GM19395 (cell line): ENCODE measurements at regions not wholly inside any gene's neighbourhood (a gene's known extent, or its start where the extent isn't known, plus 50 kb on each side); places are given as distances from the start of the nearest gene placed in this dataset.

Experiments
- ATAC-seq: cut with Tn5 transposase; IDR thresholded peaks from one replicate; pipeline ENCODE4 v1.9.1; 2021; ENCODE audit warnings: mild to moderate bottlenecking, moderate library complexity; ENCODE audit not compliant: unreplicated experiment

DNA sequence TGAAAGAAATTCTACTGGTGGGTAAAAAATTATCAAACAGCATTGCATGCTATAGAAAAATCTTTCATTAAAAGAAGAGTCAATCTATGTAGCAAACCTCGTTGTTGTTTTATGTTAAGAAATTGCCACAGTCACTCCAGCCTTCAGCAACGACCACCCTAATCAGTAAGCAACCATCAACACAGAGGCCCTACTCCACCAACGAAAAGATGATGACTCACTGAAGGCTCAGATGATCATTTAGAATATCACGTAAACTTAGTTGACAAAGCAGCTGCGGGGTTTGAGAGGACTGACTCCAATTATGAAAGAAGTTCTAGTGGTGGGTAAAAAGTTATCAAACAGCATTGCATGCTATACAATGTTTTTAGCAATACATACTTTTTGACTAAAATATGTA lies 242.6 kb downstream of the DRD1 start:
- no peak for ATAC-seq

DNA sequence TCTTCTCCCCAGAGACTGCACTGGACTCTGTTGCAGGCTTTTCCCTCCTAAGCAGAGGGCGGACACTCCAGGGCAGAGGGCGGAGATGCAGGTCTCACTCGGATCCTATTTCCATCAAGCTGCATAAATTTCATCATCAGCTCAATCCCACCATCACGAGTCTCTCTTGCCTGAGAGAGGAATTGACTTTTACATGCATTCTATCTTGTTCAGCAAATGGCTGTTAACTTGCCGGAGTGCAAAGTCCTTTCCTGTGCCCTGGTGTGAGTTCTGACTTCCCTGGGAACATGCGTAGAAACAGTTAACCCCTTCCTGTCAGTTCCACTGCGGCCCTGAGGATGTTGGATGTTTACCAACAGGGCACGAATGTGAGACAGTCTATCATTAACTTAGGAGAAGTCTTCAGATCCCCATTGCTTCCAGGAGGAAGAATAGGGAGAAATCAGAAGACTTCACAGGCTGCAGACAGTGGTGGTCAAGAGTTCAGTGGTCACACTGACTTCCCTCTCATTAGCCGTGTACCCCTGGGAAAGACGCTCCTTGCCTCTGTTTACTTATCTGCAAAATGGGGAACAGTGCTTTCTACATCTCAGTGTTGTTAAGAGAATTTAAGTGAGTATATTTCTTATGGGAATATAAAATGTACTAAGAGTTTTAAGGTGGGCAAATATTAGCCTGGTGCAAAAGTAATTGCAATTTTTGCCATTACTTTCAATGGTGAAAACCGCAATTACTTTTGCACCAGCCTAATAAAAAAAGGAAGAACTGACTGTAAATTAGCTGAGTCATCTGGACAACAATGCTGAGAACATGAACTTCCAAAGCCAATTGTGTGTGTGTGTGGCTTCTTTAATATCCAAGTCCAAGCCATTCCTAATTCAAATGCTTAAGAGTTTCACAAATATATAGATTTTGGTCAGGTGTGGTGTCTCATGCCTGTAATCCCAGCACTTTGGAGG lies 248.0 kb downstream of the DRD1 start:
- ATAC-seq: no peak

DNA sequence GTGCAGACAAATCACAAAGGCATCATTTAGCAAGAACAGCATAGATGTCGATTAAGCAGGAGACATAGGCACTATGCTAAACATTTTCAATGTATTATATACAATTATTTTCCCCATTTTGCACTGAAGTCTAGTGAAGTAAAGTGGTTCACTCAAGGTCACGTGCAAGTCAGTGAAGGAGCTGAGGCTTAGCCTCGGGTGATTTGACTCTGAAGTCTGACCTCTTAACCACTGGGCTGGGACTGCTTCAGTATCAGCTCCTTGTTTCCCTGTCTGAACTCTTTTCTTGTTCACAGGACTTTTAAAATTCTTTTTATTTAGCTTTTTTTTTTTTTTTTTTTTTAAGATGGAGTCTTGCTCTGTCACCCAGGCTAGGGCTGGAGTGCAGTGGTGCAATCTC lies 262.7 kb downstream of the DRD1 start:
- no peak for ATAC-seq

DNA sequence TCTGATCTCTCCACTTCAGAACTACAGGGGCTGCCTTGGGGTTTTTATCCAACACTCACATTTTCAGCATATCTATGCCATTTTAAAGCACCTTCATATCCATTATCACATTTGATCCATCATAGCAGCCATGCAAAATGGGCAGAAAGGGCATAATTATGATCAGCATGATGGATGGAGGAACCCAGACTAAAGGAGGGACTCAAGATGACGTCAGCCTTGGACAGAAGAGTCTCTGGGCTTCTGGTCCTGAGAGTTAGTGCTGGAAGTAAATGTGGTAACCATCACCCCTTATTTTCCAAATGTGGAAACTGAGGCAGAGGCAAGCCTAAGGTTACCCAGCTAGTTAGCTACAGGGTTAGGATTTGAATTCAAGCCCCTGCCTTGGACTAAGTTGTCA lies 273.1 kb downstream of the DRD1 start:
- no peak for ATAC-seq

DNA sequence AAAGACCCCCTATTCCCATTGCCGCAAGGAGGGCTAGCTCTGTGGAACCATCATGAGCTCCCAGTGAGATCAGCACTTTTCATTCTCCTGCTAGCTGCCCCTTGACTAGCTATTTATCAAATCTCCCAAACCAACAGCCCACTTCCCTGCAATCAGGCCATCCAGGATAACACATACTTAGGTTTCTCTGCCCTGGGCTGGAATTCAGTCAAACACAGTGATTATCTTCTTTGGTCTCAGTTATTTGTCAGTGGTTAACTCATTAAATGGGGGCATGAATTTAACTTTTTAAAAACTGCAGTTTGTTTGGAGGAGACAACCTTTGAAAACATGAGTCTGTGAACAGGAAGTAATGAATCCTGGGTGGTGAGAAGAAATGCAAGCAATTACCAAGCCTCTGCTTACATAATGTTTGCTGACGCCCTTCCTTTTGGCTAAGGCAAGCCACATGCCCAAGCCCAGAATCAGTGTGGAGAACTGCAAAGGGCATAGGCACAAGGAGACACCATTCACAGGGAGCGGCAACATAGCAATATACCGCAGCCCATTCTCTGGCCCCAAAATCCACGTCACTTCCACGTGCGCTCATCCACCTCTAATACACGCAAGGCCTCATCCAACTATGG lies 275.0 kb downstream of the DRD1 start:
- no peak for ATAC-seq

DNA sequence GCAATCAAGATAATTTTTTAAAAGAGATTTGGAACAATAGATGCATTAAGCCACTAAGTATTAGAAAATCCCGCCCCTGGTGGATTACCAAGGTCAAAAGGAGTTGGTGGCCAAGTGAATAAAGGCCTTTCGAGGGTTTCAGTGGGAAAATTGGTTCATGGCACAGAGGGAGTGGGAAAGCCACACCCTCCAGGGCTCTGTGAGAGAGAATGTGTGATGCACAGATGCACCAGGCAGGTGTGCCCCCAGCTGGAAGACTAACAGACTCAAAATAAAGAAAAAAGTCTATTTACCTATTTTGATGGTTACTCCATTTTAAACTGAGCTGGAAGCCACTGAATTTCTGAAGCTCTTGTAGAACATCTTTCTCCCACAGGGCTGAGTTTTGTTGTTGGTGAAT lies 278.0 kb downstream of the DRD1 start:
- no peak for ATAC-seq

DNA sequence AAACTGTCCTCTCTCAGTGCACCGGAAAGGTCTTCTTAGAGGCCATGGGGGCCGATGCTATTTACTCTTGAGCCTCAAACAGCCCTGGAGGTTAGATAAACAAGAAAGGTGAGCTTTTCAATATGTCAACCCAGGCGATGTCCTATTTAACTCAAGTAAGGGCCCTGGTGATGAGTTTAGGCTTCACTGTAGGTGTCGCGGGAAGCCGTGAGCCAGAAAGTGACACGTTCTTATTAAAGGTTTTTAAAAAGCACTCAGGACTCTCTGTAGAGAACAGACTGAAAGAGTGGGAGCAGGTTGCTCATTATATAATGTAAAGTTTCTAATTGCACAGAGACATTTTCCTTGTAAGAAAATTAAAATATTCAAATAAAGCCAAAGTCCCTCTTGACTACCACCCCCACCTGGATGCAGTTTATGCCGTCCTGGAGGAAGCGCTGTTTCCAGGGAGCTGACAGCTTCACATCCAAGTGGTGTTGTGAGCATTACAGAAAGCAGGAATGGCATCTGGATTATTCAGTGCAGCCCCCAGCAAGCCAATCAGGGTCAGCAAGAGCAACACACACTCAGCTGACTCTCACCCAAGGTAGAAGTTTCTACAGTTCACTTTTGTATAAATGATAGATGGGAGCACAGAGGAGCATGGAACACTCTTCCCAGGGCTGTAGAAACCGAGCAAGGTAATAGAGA lies 280.3 kb downstream of the DRD1 start:
- ATAC-seq: no peak

DNA sequence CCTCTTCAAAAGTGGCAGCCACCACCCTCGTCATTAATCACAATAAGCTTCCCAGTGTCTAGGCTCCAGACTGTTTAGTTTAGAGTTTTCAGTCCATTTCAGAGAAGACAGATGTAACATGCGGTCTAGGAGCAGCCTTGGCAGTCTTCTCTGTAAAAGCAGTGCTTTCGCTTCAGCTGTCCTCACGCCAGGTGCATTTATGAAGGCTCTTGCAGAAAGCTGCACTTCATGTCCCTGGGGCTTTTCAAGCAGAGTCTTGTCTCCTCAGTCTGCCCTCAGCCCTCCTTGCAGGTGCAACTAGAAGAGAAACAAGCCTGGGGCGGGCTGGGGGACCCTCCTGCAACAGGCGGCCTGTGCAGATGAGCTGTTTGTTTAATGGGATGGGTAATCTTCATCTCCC lies 281.9 kb downstream of the DRD1 start:
- no peak for ATAC-seq

DNA sequence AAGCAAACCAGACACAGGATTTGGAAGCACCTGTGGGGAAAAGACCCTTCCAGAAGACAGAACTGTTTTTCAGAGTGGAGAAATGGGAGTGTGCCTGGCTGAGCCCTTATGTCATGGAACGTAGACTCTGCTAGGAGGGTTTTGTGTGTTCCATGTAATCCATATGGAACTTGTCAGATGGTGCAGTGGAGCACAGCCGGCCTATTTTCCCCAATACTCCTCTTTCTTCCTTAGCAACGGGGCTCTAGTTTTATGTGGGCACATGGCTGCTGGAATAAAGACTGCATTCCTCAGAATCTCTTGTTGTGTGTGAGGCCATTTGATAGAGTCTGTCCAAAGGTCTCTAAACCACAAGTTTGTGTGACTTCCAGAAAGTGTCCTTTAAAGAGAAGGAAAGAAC lies 284.0 kb downstream of the DRD1 start:
- no peak for ATAC-seq

DNA sequence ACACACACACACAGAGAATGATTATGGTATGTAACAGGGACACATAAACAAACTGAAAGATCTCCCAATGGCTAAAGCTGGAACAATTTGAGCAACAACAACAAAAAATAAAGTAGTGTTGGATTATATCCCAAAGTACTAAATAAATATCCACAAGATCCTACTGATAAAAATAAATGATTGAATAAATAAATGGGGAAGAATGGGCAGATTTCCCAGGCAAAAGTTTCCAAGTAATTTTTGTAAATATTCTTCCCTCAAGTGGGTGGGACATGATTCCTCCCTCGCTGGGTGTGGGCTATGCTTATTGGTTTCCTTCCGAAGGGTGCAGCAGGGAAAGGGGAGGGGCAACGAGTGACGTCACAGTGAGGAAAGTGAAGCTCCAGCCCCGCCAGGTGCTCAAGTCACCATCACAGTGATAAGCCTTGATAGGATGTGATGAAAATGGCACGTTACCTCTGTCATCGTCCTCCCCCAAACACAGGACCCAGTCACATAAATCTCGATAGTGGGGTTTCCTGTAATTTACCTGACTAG lies 295.3 kb downstream of the DRD1 start:
- ATAC-seq: no peak

DNA sequence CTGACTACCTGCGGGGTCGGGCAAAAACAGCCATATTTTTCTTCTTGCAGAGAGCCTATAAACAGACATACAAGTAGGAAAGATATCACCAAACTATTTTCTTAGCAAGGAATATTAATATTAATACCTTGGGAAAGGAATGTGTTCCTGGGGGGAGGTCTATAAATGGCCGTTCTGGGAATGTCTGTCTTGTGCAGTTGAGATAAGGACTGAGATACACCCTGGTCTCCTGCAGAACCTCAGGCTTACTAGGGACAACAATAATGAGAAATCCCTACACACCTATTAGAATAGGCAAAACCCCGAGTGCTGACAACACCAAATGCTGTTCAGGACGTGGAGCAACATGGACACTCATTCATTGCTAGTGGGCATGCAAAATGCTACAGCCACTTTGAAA lies 297.2 kb downstream of the DRD1 start:
- ATAC-seq: no peak

DNA sequence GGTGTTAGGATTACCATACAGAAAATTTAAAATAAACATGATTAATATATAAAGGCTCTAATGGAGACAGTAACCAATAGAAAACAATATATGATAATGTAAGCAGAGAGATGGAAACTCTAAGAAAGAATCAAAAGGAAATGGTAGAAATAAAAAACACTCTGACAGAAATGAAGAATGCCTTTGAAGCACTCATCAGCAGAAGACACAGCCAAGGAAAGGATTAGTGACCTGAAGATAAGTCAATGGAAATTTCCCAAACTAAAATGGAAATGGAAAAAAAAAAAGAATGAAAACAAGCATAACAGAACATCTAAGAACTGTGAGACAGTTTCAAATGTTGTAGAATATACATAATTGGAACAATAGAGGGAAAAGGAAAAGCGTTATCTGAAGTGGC lies 302.6 kb downstream of the DRD1 start:
- ATAC-seq: no peak

DNA sequence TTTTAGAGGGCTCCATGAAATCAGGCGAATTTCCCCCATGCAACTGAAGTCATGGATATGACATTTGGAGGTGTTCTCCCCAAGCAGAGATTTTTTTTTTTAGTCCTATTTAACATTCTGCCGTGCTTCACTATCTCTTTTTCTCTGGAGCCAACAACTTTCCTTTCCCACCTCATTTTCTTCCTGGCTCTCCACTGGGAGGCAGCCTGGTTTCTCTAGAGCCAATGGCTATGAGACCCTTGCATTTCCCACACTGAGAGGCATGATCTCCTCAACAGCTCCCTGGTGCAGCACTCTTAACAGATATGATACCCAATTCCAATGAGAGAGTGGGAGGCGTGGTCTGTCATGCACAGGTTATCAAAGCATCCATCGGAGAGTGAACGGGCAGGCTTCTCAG lies 310.8 kb downstream of the DRD1 start:
- ATAC-seq: no peak

DNA sequence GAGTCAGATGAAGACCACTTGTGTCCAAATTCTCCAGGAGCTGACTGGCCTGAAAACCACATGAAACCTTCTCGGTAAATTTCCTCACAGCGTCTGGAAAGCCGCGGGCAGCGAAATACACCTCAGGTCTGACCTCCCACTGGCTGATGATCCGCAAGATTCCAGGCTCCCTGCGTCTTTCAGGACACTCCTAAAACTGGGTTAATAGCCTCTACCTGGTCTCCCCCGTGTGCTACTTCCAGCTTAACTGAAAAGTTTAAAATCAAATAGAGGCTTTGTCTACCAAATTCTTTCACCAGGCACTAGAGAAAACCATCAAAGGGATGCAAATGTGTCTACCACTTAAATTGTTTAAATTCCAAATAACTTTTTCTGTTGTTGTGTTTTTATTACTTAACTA lies 312.6 kb downstream of the DRD1 start:
- ATAC-seq: no peak

DNA sequence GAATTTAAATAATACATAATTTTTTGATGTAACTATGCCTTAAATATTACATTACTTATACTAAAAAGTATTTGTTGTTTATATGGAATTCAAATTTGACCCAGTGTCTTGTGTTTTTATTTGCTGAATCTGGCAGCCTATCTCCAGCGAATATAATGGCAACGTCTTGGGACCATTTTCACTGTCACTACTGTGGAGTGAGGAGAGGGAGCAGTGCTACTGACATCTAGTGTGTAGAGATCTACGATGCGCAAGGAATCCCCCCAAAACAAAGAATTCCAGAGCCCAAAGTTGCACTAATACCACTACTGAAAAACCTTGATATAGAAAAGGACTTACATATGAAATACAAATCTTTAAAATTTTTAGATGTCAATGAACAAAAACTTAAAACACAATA lies 314.4 kb downstream of the DRD1 start:
- ATAC-seq: no peak

DNA sequence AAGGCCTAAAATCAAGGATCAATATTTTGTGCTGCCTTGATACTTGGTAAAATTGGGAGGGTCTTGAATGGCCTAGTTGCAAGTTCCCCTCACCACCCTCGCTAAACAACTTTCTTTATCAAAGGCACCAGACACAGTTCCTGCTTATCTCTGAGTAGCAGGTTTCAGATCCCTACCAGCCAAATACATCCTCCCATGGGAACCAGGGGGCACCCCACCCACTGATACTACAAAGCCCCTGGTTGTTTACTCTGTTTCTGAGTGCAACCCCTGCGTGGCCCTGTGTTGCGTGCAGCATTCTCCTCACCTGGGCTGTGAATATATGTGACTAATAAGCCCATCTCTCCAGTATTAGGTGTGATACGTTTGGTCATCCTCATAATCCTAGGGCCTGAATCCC lies 314.9 kb downstream of the DRD1 start:
- ATAC-seq: no peak

DNA sequence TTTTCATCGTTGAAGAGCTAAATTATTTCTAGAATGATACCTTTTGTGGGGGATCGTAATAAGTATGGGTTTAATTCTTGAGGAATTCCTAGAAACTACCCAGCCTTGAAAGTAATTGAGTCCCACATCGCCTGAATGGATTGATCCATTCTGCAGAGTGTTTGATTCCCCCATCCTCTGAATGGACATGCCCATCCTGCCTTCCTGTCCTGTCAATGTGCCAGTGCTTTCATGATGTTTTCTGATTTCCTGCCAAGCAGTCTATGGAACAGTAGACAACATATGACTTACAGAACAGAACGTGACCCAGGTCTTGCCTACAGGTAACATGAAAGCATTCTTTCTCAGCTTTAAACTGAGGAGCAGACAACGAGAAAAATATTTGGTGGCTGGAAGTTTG lies 319.2 kb downstream of the DRD1 start:
- ATAC-seq: no peak

DNA sequence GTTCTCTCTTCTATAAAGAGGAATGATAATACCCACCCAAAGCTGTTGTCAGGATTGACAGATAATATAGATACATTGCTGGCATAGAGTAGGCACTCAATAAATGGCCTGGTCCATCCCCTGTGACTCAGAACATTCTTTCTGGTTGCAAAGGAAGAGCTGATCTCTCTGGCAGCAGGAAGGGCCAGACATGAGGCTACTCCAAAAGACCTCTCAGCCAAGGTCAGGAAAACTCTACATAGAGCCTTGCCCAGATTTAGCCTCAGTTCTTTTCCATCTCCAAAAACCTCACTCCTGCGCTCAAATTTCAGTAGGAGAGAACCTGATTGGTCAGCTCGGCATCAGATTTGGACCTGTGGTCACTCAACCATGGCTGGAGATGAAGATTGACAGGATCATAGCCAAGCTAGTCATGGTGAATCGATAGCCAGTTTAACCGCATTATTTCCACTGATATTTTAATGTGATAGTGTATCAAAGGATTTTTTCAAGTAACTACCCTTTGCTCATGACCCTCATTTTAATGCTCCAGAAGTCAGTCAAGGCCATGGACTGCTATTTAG lies 319.6 kb downstream of the DRD1 start:
- ATAC-seq: no peak

DNA sequence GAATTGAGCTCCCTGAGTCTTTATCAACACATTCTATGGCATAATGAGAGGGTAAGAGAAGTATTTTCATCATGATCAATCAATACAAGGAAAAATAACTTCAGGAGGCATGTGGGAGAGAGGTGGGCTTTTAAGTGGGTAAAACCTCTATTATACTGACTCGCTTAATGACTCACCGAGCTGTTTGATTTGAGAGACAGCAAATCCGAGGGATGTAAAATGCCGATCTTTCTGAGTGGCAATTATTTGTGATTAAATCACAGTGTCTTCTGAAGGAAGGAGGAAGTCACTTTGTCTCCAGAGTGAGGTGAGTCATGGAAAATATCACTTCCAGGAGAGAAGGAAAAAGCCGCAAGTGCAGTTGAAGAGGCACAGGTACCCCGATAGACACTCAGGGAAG lies 320.4 kb downstream of the DRD1 start:
- no peak for ATAC-seq

DNA sequence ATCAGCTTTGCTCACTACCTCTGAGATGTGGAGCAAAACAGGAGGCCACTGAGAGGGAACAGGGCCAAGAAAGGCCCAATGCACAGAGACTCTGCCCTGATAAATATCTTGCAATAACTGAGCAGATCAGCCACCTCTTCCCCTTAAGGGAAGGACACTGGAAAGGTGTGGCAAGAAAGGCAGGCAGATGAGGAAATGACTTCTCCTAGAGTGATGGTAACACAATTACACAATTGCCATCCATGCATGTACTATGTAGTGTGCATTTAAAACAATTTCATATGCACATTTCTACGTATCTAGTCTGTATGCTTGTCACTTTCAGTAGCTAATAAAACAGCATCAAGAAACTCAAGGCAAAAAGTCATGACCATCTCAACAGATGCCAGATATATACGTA lies 322.5 kb downstream of the DRD1 start:
- no peak for ATAC-seq

DNA sequence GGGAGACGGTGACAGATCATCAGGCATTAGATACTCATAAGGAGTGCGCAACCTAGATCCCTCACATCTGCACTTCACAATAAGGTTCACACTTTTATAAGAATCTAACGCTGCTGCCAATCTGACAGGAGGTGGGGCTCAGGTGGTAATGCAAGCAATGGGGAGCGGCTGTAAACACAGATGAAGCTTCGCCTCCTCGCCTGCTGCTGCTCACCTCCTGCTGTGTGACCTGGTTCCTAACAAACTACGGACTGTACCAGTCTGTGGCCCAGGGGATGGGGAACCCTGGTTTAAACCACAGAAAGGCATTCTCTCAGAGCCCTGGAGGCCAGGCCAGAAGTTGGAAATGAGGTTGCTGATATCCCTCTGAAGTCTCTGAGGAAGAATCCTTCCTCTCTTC lies 323.6 kb downstream of the DRD1 start:
- no peak for ATAC-seq
